PFSK-1 (cell line): ENCODE measurements at regions not wholly inside any gene's neighbourhood (a gene's known extent, or its start where the extent isn't known, plus 50 kb on each side); places are given as distances from the start of the nearest gene placed in this dataset.

ENCODE experiments used
- FOXP2 ChIP-seq: optimal IDR thresholded peaks from 2 replicates; pipeline ENCODE3; 2011; ENCODE audit warnings: borderline replicate concordance, control low read depth, inconsistent platforms; ENCODE audit not compliant: insufficient read depth; ENCODE audit errors: extremely low read length, extremely low read depth
- POLR2AphosphoS5 ChIP-seq: IDR thresholded peaks from 2 replicates; pipeline ENCODE4 v1.6.1; 2012; ENCODE audit warnings: low read depth, mild to moderate bottlenecking, control low read depth, low read length, moderate library complexity
- SIN3A ChIP-seq: IDR thresholded peaks from 2 replicates; pipeline ENCODE4 v1.6.1; 2012; ENCODE audit warnings: mild to moderate bottlenecking, low read length, moderate library complexity, borderline replicate concordance; ENCODE audit not compliant: insufficient read depth
- TAF1 ChIP-seq: IDR thresholded peaks from 2 replicates; pipeline ENCODE4 v1.6.1; 2012; ENCODE audit warnings: low read length, control low read depth, borderline replicate concordance; ENCODE audit not compliant: insufficient read depth
- TF ChIP-seq, protein P1 (sequence below), 2 experiments: IDR thresholded peaks; 2 replicates each; pipeline versions ENCODE4 v1.6.1 to v1.8.0; 2011 to 2012; ENCODE audit warnings: low read depth in 2 of 2, low read length in 2 of 2, control low read depth in 1 of 2, inconsistent platforms in 1 of 2, mild to moderate bottlenecking in 1 of 2, moderate library complexity in 1 of 2; ENCODE audit not compliant: insufficient read depth in 1 of 2

DNA sequence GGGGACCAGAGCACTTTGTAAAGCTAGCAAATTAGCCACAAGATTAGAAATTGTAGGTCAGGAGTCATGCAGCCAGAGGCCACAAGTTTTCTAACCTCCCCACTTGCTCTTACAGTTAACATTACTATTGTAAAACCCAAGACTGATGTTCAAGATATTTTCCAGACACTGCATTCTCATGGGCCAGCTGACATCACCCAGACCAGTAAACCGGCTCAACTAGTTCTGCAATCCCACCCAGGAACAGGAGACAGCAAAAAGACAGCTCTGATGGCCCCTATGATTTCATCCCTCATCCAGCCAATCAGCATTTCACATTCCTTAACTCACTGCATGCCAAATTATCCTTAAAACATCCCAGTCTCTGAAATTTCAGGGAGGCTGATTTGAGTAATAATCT lies 178.5 kb downstream of the PRR20E start:
- no peak for TF ChIP-seq SIN3A
- TF ChIP-seq TAF1: no peak
- TF ChIP-seq FOXP2: no peak
- TF ChIP-seq POLR2AphosphoS5: no peak
- TF ChIP-seq, protein P1, sequence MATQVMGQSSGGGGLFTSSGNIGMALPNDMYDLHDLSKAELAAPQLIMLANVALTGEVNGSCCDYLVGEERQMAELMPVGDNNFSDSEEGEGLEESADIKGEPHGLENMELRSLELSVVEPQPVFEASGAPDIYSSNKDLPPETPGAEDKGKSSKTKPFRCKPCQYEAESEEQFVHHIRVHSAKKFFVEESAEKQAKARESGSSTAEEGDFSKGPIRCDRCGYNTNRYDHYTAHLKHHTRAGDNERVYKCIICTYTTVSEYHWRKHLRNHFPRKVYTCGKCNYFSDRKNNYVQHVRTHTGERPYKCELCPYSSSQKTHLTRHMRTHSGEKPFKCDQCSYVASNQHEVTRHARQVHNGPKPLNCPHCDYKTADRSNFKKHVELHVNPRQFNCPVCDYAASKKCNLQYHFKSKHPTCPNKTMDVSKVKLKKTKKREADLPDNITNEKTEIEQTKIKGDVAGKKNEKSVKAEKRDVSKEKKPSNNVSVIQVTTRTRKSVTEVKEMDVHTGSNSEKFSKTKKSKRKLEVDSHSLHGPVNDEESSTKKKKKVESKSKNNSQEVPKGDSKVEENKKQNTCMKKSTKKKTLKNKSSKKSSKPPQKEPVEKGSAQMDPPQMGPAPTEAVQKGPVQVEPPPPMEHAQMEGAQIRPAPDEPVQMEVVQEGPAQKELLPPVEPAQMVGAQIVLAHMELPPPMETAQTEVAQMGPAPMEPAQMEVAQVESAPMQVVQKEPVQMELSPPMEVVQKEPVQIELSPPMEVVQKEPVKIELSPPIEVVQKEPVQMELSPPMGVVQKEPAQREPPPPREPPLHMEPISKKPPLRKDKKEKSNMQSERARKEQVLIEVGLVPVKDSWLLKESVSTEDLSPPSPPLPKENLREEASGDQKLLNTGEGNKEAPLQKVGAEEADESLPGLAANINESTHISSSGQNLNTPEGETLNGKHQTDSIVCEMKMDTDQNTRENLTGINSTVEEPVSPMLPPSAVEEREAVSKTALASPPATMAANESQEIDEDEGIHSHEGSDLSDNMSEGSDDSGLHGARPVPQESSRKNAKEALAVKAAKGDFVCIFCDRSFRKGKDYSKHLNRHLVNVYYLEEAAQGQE (IDR thresholded peaks at IDR 0.05; ENCODE audit: insufficient read depth in 1 of 2, low read depth in 2 of 2, low read length in 2 of 2): no peak

DNA sequence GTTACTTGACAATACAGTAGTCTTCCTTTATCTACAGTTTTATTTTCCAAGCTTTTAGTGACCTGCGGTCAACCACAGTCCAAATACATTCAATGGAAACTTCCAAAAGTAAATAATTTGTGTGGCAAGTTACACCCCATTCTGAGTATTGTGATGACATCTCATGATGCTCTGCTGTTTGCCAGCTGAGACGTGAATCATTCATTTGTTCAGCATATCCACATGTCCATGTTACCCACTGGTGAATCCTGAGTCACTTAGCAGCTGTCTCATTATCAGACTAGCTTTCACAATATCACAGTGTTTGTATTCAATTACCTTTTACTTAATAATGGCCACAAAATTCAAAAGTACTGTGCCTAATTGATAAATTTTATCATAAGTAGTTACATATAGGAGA lies 179.8 kb downstream of the PRR20E start:
- TF ChIP-seq SIN3A (no peak), FOXP2 (no peak), POLR2AphosphoS5 (no peak), TAF1 (no peak)
- TF ChIP-seq, protein P1 (IDR thresholded peaks at IDR 0.05; ENCODE audit: insufficient read depth in 1 of 2, low read depth in 2 of 2, low read length in 2 of 2): no peak

DNA sequence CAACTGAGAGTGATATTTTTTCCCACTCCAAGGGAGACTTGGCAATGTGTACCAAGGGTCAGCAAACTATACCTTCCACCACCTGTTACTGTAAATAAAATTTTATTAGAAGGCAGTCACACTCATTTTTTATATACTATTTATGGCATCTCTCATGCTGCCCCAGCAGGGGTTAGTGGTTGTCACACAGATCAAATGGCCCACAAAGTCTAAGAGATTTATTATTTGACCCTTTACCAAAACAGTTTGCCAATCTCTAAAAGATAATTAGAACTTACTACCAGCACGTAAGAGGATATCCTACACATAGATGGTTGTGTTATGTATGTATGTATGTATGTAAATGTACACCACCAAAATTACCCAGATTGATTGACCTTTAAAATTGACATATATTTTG lies 185.1 kb downstream of the PRR20E start:
- TF ChIP-seq POLR2AphosphoS5 (no peak), FOXP2 (no peak), SIN3A (no peak), TAF1 (no peak)
- TF ChIP-seq, protein P1 (IDR thresholded peaks at IDR 0.05; ENCODE audit: insufficient read depth in 1 of 2, low read depth in 2 of 2, low read length in 2 of 2): no peak

DNA sequence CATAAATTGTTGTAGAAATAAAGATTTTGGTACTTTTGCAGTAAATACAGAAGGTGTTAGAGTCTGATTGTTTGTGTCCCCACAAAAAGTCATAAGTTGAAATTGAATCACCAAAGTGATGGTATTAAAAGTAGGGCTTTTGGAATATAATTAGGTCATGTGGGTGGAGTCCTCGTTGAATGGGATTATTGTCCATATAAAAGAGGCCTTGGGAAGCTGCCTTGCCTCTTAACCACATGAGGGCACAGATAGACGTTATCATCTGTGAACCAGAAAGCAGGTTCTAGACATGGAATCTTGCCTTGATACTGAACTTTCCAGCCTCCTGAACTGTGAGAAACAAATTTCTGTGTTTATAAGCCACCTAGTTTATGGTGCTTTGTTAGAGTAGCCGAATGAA lies 186.8 kb downstream of the PRR20E start:
- TF ChIP-seq POLR2AphosphoS5 (no peak), SIN3A (no peak), TAF1 (no peak), FOXP2 (no peak)
- TF ChIP-seq, protein P1 (IDR thresholded peaks at IDR 0.05; ENCODE audit: insufficient read depth in 1 of 2, low read depth in 2 of 2, low read length in 2 of 2): no peak

DNA sequence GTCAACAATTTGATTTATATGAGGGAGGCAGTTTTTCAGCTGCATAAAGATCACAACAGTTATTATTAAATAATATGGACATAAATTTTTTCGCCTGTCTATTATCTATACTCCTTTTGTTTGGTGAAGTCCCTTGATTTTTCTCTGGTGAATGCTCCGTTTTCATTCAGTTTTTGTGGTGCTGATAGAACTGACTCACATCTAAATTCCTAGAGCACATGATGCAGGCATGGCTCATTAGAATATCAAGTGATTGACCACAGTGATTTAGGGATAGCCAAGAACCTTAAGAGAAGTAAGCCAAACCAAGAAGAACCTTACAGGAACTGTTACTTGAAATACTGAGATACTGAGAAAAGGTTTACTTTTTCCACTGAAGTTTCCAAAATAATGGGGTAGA lies 208.9 kb downstream of the PRR20E start:
- TF ChIP-seq TAF1 (no peak), FOXP2 (no peak), POLR2AphosphoS5 (no peak), SIN3A (no peak)
- TF ChIP-seq, protein P1 (IDR thresholded peaks at IDR 0.05; ENCODE audit: insufficient read depth in 1 of 2, low read depth in 2 of 2, low read length in 2 of 2): no peak
